Spinal cord (tissue), 9 donors: ENCODE measurements at regions not wholly inside any gene's neighbourhood (a gene's known extent, or its start where the extent isn't known, plus 50 kb on each side); places are given as distances from the start of the nearest gene placed in this dataset.

ENCODE experiments used
- DNase-seq, 6 donors: peaks; one replicate each; pipeline versions ENCODE4 v3.0.0 to v3.0.0-alpha.2; 2013 to 2015; ENCODE audit warnings: low spot score in 6 of 6, low read depth in 4 of 6
- H3K27ac ChIP-seq: one replicate; pipeline ENCODE4 v1.5.1; 2013; ENCODE audit warnings: low read depth, low read length, control low read depth
- H3K27me3 ChIP-seq: one replicate; pipeline ENCODE4 v1.6.1; 2013; ENCODE audit warnings: low read length; ENCODE audit not compliant: control insufficient read depth, insufficient read depth
- H3K36me3 ChIP-seq: one replicate; pipeline ENCODE4 v1.6.1; 2013; ENCODE audit warnings: low read length; ENCODE audit not compliant: control insufficient read depth, insufficient read depth
- H3K4me1 ChIP-seq: one replicate; pipeline ENCODE4 v1.6.1; 2013; ENCODE audit warnings: low read length; ENCODE audit not compliant: control insufficient read depth, insufficient read depth
- H3K4me3 ChIP-seq: one replicate; pipeline ENCODE4 v1.5.1; 2013; ENCODE audit warnings: low read depth, low read length, control low read depth
- H3K9me3 ChIP-seq: one replicate; pipeline ENCODE4 v1.6.1; 2013; ENCODE audit warnings: low read length; ENCODE audit not compliant: control insufficient read depth, insufficient read depth
- WGBS: methylation state at CpG from one replicate; pipeline ENCODE4 v1.1.5; 2013; ENCODE audit warnings: missing lambda C conversion rate; ENCODE audit not compliant: insufficient coverage; 5-methylcytosine and 5-hydroxymethylcytosine counted together
- donor health status: healthy.

GRCh38 chr7:24129597-24129996 lies 154.4 kb upstream of the NPY start:
- no peak overlapping the region for H3K4me3 ChIP-seq
- H3K36me3 ChIP-seq = no peaks in the 10 kb centered on the region
- H3K27me3 ChIP-seq = no peaks in the 10 kb centered on the region
- 95% methylated on average over 3 of the region's 4 CpGs for WGBS
- no peak overlapping the region for H3K27ac ChIP-seq
- no peak for DNase-seq
- no peaks in the 10 kb centered on the region for H3K9me3 ChIP-seq
- H3K4me1 ChIP-seq = no peaks in the 10 kb centered on the region

- no peaks in the 10 kb centered on the region for H3K4me1 ChIP-seq
- H3K27me3 ChIP-seq = no peaks in the 10 kb centered on the region
- H3K36me3 ChIP-seq = no peaks in the 10 kb centered on the region
- DNase-seq = no peak
- H3K9me3 ChIP-seq = no peaks in the 10 kb centered on the region
- no peak overlapping the region for H3K4me3 ChIP-seq
- no peak overlapping the region for H3K27ac ChIP-seq
Measured at GRCh38 chr7:24130631-24131030, 153.4 kb upstream of the NPY start.

- Histone ChIP-seq H3K36me3 (no peaks in the 10 kb centered on the region), H3K9me3 (no peaks in the 10 kb centered on the region), H3K4me3 (no peak overlapping the region), H3K27ac (no peak overlapping the region), H3K4me1 (no peaks in the 10 kb centered on the region), H3K27me3 (no peaks in the 10 kb centered on the region)
- DNase-seq = no peak
- 84% methylated on average over 4 of the region's 4 CpGs for WGBS
Measured at GRCh38 chr7:24133691-24134090, 150.3 kb upstream of the NPY start.

GRCh38 chr7:24134535-24134934 lies 149.5 kb upstream of the NPY start:
- Histone ChIP-seq H3K27me3 (no peaks in the 10 kb centered on the region), H3K9me3 (no peaks in the 10 kb centered on the region), H3K4me3 (no peak overlapping the region), H3K36me3 (no peaks in the 10 kb centered on the region), H3K27ac (no peak overlapping the region), H3K4me1 (no peaks in the 10 kb centered on the region)
- DNase-seq = no peak
- WGBS = 100% methylated on average over 4 of the region's 4 CpGs

- H3K4me3 ChIP-seq = no peak overlapping the region
- peaks cover 3% of the 10 kb centered on the region for H3K4me1 ChIP-seq
- no peak for DNase-seq
- no peak overlapping the region for H3K27ac ChIP-seq
- 78% methylated on average over 3 of the region's 4 CpGs for WGBS
- no peaks in the 10 kb centered on the region for H3K9me3 ChIP-seq
- no peaks in the 10 kb centered on the region for H3K27me3 ChIP-seq
- H3K36me3 ChIP-seq = no peaks in the 10 kb centered on the region
Measured at GRCh38 chr7:24135003-24135817, 148.8 kb upstream of the NPY start.

GRCh38 chr7:24137338-24137737 lies 146.7 kb upstream of the NPY start:
- Histone ChIP-seq H3K27ac (no peak overlapping the region), H3K4me1 (peaks cover 8% of the 10 kb centered on the region), H3K27me3 (no peaks in the 10 kb centered on the region), H3K4me3 (no peak overlapping the region), H3K36me3 (no peaks in the 10 kb centered on the region), H3K9me3 (no peaks in the 10 kb centered on the region)
- 80% methylated on average over 3 of the region's 3 CpGs for WGBS
- no peak for DNase-seq

- no peaks in the 10 kb centered on the region for H3K36me3 ChIP-seq
- DNase-seq = peak in 2 of 6 donors; percentile 29 to 49
- peaks cover 8% of the 10 kb centered on the region for H3K4me1 ChIP-seq
- H3K27me3 ChIP-seq = no peaks in the 10 kb centered on the region
- H3K9me3 ChIP-seq = no peaks in the 10 kb centered on the region
- no peak overlapping the region for H3K27ac ChIP-seq
- no peak overlapping the region for H3K4me3 ChIP-seq
Measured at GRCh38 chr7:24138343-24138742, 145.6 kb upstream of the NPY start.

- H3K27me3 ChIP-seq = no peaks in the 10 kb centered on the region
- H3K9me3 ChIP-seq = no peaks in the 10 kb centered on the region
- H3K4me3 ChIP-seq = no peak overlapping the region
- peaks cover 8% of the 10 kb centered on the region for H3K4me1 ChIP-seq
- H3K27ac ChIP-seq = no peak overlapping the region
- 75% methylated on average over 3 of the region's 4 CpGs for WGBS
- no peak for DNase-seq
- H3K36me3 ChIP-seq = no peaks in the 10 kb centered on the region
Measured at GRCh38 chr7:24140001-24140400, 144.0 kb upstream of the NPY start.

- Histone ChIP-seq H3K4me1 (peaks cover 8% of the 10 kb centered on the region), H3K4me3 (no peak overlapping the region), H3K27me3 (no peaks in the 10 kb centered on the region), H3K27ac (no peak overlapping the region), H3K9me3 (no peaks in the 10 kb centered on the region), H3K36me3 (no peaks in the 10 kb centered on the region)
- DNase-seq = peak in 4 of 6 donors; percentile 8 to 77 (median 38)
- 42% methylated on average over 15 of the region's 15 CpGs for WGBS
Measured at GRCh38 chr7:24141874-24142509, 142.0 kb upstream of the NPY start.

GRCh38 chr7:24143547-24143946 lies 140.4 kb upstream of the NPY start:
- no peaks in the 10 kb centered on the region for H3K27me3 ChIP-seq
- peaks cover 8% of the 10 kb centered on the region for H3K4me1 ChIP-seq
- DNase-seq = peak in 1 of 6 donors; percentile 23
- H3K27ac ChIP-seq = no peak overlapping the region
- no peak overlapping the region for H3K4me3 ChIP-seq
- H3K9me3 ChIP-seq = no peaks in the 10 kb centered on the region
- 63% methylated on average over 3 of the region's 4 CpGs for WGBS
- no peaks in the 10 kb centered on the region for H3K36me3 ChIP-seq
